Liver (tissue), 3 donors: ENCODE measurements at regions not wholly inside any gene's neighbourhood (a gene's known extent, or its start where the extent isn't known, plus 50 kb on each side); places are given as distances from the start of the nearest gene placed in this dataset.

Source experiments
- FOXA1 ChIP-seq: IDR thresholded peaks from 2 replicates; pipeline ENCODE4 v1.6.1; 2016; ENCODE audit warnings: antibody characterized with exemption
- GABPA ChIP-seq, 2 donors: IDR thresholded peaks in 1 of 2; conservative IDR thresholded peaks in 1 of 2; 2 replicates each; pipeline ENCODE4 v1.6.1; 2016; ENCODE audit warnings: antibody characterized with exemption in 2 of 2, mild to moderate bottlenecking in 1 of 2, moderate library complexity in 1 of 2
- HNF4G ChIP-seq: IDR thresholded peaks from 2 replicates; pipeline ENCODE4 v1.6.1; 2016; ENCODE audit warnings: antibody characterized with exemption
- JUND ChIP-seq, 2 donors: IDR thresholded peaks; 2 replicates each; pipeline ENCODE4 v1.6.1; 2016; ENCODE audit warnings: antibody characterized with exemption in 2 of 2
- NR2F2 ChIP-seq: IDR thresholded peaks from 2 replicates; pipeline ENCODE4 v1.6.1; 2016; ENCODE audit warnings: antibody characterized with exemption
- RXRA ChIP-seq, 2 donors: IDR thresholded peaks; 2 replicates each; pipeline ENCODE4 v1.6.1; 2017 to 2018; ENCODE audit warnings: antibody characterized with exemption in 2 of 2, mild to moderate bottlenecking in 1 of 2
- SP1 ChIP-seq: IDR thresholded peaks from 2 replicates; pipeline ENCODE4 v1.6.1; 2018; ENCODE audit warnings: antibody characterized with exemption, mild to moderate bottlenecking
- YY1 ChIP-seq: IDR thresholded peaks from 2 replicates; pipeline ENCODE4 v1.6.1; 2016; ENCODE audit warnings: antibody characterized with exemption, mild to moderate bottlenecking
- TF ChIP-seq, protein P1 (sequence below): fragments of 150-350 bp; IDR thresholded peaks from 2 replicates; pipeline ENCODE4 v1.5.1; 2017; ENCODE audit warnings: improper control_type of control experiment, low read depth, low read length; ENCODE audit not compliant: missing input control
- TF ChIP-seq, protein P2 (sequence below): IDR thresholded peaks from 2 replicates; pipeline ENCODE4 v1.6.1; 2016; ENCODE audit warnings: antibody characterized with exemption
- donor health status: healthy.
- donor health status: healthy.

DNA sequence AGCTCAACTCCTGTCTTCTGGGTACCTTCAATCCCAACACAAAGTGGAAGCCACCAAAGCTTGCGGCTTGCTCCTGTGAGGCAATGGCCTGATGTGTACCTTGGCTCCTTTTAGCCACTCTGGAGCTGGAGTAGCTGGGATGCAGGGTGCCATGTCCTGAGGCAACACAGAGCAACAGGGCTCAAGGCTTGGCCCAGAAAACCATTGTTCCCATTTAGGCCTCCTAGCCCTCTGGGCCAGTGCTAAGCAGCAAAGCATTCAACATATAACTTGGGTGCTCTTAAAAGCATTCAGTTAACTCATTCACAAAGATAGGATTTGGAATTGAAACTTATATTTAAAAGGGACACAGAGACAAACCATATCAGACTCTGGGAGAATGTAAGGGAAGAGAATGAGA, 194.5 kb upstream of the ARHGEF9 start:
- TF ChIP-seq NR2F2 (no peak), SP1 (no peak), RXRA (IDR thresholded peaks at IDR 0.05) (no peak), FOXA1 (no peak), JUND (IDR thresholded peaks at IDR 0.05) (no peak), HNF4G (no peak), YY1 (no peak), GABPA (IDR thresholded peaks at IDR 0.05 in 1 of 2, conservative IDR thresholded peaks at IDR 0.05 in 1 of 2) (no peak)
- TF ChIP-seq, protein P1, sequence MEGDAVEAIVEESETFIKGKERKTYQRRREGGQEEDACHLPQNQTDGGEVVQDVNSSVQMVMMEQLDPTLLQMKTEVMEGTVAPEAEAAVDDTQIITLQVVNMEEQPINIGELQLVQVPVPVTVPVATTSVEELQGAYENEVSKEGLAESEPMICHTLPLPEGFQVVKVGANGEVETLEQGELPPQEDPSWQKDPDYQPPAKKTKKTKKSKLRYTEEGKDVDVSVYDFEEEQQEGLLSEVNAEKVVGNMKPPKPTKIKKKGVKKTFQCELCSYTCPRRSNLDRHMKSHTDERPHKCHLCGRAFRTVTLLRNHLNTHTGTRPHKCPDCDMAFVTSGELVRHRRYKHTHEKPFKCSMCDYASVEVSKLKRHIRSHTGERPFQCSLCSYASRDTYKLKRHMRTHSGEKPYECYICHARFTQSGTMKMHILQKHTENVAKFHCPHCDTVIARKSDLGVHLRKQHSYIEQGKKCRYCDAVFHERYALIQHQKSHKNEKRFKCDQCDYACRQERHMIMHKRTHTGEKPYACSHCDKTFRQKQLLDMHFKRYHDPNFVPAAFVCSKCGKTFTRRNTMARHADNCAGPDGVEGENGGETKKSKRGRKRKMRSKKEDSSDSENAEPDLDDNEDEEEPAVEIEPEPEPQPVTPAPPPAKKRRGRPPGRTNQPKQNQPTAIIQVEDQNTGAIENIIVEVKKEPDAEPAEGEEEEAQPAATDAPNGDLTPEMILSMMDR: no peak
- TF ChIP-seq, protein P2, sequence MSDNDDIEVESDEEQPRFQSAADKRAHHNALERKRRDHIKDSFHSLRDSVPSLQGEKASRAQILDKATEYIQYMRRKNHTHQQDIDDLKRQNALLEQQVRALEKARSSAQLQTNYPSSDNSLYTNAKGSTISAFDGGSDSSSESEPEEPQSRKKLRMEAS: no peak
